Fibroblast of skin of abdomen (primary cell): ENCODE measurements at regions not wholly inside any gene's neighbourhood (a gene's known extent, or its start where the extent isn't known, plus 50 kb on each side); places are given as distances from the start of the nearest gene placed in this dataset.
"Not testable (repeated sequence)": the region's sequence is repeated elsewhere in the genome, so short reads cannot be mapped to it uniquely, and the experiment has no call there.

ENCODE experiments used
- DNase-seq: peaks from one replicate; pipeline ENCODE4 v3.0.0-alpha.2; 2013

DNA sequence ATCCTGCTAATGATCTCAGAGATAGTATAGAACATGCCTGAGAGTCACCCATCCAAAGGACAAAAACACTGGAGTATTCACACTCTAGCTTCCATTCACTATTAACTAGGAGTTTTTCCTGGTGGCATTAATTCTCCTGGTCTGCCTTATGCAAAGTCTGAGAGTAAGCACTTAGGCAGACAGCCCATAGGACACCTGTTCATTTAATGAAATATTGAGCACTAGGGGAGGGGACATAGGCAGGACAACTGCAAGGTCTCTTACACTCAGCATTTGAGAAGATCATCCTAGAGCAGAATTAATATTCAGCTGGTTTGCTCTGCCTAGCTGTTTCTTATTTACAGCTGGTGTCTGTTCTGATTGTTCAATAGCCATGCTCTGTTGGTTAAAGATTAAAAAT lies 508.5 kb downstream of the CENPC start:
- DNase-seq, result no peak

GRCh38 chr4:67035986-67036385 lies 509.3 kb downstream of the CENPC start:
- DNase-seq, result no peak

GRCh38 chr4:67035501-67035900 lies 509.8 kb downstream of the CENPC start:
- peak; percentile 49 for DNase-seq

DNA sequence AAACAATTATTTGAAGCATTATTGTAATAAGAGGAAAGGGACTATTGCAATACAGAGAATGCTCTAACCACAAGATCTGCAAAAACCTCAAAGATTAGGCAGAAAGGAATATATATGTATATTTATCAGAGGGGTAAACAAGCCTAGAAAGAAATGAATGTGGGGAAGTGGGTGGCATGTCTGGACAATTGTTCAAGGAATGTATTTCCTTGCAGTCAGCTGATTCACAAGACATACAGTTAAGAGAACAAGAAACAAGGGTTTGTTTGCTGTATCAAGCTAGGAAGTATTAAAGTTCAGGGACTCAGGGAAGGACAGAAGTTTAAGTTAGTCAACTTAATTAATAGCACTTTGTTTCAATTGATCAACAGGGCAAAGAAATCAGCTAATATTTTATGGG lies 514.7 kb downstream of the CENPC start:
- DNase-seq, result no peak

DNA sequence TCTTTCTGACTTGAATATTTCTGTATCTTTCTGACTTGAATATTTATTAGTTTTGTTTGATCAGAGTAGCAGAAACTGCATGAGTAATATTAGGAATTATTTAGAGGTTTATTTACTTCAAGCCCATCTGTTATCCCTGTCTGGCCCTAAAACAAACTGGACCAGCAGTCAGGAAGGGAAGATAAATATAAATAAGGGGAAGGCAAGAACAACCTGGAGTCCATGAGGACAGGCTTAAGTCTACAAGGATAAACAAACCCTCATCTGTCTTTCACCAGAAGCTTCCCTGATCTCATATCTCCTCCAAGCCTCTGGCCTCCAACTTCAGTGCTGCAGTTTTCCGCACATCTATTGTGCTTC lies 524.9 kb downstream of the CENPC start:
- no peak for DNase-seq

GRCh38 chr4:67019686-67020437 lies 525.4 kb downstream of the CENPC start:
- DNase-seq, result peak; percentile 27

DNA sequence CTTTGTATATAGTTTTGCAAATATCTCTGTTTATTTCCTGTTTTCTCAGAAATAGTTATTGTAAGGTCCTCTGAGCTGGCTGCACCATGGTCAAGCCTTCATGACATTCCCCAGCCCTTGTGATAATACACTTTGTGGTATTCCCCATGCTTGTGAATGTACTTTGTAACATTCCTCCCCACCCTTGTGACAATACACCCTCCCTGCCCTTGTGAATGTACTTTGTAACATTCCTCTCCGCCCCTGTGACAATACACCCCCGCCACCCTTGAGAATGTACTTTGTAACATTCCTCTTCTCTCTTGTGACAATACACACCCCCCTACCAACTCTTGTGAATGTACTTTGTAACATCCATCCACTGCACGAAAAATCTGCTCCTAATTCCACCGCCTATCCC lies 530.7 kb downstream of the CENPC start:
- DNase-seq, result no peak

- no peak for DNase-seq
Observed at GRCh38 chr4:67006791-67007190, 538.5 kb downstream of the CENPC start.

DNA sequence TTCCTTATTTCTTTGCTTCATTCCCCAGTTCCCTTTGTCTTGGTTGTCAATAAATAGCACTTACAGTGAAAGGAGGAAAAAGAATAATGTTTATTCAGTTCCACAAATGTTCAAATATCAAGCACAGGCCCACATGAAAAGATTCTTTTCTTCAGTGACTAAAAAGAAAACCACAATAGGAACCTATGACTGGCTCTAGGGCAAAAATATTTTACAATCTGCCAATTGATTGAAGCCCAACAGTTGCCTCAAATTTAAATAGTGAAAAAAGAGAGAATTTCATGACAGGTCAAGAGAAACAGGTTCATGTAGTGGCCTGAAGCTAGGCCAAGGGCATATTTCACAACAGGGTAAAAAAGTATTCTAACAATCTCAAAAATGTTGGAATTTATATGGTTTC lies 553.8 kb downstream of the CENPC start:
- DNase-seq, result no peak

DNA sequence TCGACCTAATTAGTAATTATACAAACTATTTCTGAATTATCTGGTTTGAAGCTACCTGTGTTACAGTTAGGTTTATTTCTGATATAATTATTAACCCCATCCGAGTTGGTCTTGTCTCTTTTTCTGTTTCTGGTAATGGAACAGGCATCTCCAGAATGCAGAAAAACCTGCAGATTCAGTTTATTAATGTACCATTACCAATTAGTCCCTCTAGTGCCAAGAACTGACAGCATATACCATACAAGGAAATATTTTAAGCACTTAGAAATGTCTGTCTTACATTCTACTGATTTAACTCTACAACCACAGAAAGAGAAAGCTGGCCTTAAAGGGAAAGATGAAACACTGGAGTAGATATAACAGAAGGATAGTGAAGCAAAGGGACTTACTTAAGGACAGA lies 570.6 kb downstream of the CENPC start:
- DNase-seq, result no peak

DNA sequence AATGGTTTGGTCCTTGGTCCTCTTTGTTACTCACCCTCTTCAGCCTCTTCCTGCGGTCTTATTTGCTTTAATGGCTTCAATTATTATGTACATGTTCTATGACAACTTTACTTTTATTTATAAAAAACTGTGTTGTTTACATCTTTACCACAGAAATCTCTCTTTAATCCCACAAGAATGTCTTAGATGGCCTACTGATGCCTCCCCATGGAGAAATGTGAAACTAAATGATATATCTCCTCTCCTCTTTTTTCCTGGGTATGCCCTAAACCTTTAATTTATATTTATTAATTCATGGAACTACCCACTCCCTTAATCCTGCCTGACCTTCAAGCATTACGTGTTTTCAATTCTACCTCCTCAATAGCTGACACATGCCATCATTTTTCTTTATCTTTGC lies 573.2 kb downstream of the CENPC start:
- no peak for DNase-seq

- DNase-seq, result no peak
Observed at GRCh38 chr4:66964467-66964866, 580.8 kb downstream of the CENPC start.

DNA sequence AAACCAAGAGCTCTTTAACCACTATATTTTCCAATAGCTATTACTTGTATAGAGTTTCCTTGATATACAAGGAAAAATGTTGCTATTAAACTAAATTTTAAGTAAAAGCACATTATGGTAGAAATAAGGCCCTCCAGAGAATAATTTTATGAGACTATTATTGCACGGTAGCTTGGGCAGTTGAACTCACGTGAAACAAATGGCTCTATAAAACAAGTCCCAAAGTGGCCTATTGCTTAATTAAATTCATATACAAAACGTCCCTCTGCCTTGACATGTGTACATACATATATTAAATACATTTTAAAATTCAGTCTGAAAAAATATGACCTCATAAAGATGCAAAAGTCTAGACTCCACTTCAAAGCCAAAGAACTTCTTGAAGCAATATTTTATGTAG lies 582.2 kb downstream of the CENPC start:
- no peak for DNase-seq

- DNase-seq, result no peak
Observed at GRCh38 chr4:66959207-66959606, 586.1 kb downstream of the CENPC start.

- DNase-seq, result no peak
Observed at GRCh38 chr4:66956852-66957251, 588.5 kb downstream of the CENPC start.

DNA sequence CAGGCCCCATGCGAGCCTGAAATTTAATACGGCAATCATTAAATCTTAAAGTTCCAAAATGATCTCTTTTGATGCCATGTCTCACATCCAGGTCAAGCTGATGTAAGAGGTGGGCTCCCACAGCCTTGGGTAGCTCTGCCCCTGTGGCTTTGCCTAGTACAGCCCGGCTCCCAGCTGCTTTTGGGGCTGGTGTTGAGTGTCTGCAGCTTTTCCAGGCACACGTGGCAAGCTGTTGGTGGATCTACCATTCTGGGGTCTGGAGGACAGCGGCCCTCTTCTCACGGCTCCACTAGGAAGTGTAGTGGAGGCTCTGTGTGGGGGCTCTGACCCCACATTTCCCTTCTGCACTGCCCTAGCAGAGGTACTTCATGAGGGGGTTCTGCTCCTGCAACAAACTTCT lies 588.9 kb downstream of the CENPC start:
- no peak for DNase-seq

DNA sequence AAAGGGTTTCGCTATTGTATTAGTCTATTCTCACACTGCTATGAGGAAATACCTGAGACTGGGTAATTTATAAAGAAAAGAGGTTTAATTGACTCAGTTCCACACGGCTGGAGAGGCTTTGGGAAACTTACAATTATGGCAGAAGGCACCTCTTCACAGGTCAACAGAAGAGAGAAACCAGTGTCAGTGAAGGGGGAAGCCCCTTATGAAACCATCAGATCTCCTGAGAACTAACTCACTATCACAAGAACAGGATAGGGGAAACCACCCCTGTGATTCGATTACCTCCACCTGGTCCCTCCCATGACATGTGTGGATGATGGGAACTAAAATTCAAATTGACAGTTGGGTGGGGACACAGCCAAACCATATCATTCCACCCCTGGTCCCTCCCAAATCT lies 589.5 kb downstream of the CENPC start:
- no peak for DNase-seq

DNA sequence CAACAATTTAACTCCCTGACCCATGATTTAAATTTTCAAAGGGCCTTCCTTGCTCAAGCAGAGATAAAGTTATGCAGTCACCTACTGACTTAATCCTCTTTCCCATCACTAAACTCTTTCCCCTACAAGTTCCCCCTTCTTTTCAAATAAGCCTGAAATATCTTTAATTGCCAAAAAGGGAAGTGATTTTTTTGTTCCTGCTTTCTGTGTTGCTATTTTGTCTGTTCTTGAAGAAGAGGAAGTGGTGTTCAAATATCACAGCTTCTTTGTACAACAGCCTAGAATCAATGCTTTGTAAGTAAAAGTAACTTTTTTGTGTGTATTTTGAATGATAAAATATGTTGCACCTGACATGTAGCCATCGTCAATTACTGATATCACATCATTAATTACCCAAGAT lies 595.9 kb downstream of the CENPC start:
- no peak for DNase-seq

DNA sequence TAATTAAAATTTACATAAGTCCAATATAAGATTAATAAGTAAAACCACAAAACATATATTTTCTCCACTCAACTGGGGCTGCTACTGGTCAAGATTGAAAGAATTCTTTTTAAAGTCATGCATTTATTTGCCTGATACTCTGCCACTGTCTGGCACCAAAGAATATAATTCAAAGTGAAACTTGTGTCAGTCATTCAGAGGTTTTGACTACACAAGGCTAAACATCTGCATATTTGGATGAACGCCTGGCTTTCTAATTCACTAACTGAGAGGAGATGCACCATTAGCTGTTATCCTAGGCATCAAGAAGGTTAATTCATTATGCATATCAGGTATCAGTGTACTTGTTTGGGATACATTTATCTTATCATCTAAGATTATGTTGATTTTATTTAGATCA lies 598.5 kb downstream of the CENPC start:
- DNase-seq, result no peak

GRCh38 chr4:66943112-66943511 lies 602.2 kb downstream of the CENPC start:
- DNase-seq, result no peak

- DNase-seq, result not testable (repeated sequence)
Observed at GRCh38 chr4:66931981-66932380, 613.3 kb downstream of the CENPC start.

GRCh38 chr4:66930206-66930605 lies 615.1 kb downstream of the CENPC start:
- no peak for DNase-seq

DNA sequence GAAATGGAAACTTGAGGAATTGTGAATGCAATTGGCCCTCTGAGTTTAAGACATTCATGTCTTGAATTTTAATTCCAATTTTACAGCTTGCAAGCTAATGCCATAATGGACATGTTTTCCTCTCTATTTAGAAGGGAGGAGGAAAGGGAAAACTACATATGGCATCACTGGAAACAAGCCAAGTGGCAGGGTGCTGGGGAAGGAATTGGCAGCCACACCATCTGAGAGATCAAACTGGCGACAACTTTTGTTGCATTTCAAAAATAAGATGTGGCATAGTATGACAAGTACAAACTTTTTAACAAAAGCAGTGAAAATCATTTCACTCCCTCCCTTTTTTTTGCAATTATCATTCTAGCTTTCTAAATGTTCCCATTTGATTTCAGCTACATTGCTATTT lies 615.6 kb downstream of the CENPC start:
- DNase-seq, result no peak

- DNase-seq, result not testable (repeated sequence)
Observed at GRCh38 chr4:66928881-66929280, 616.4 kb downstream of the CENPC start.

DNA sequence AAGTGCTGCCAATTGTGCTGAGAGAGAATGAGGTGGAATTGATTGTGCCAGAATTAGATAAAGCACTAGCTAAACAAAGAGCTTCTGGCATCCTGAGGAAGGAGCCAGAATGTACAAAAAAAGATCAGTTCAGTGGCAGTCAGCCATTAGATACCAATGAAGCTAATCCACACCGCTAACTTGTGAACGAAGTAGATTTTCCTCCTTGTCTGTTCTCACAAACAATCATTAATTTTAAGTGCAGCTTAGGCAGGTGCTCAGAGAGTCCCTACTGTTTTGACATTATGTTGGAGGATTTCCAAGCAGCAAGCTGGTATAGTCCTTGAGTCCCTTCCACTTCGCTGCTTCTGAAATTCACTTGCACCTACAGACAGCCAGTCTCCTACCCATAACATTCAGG lies 617.4 kb downstream of the CENPC start:
- no peak for DNase-seq
